ENCODE measurements at regions not wholly inside any gene's neighbourhood (a gene's known extent, or its start where the extent isn't known, plus 50 kb on each side); places are given as distances from the start of the nearest gene placed in this dataset.

DNA sequence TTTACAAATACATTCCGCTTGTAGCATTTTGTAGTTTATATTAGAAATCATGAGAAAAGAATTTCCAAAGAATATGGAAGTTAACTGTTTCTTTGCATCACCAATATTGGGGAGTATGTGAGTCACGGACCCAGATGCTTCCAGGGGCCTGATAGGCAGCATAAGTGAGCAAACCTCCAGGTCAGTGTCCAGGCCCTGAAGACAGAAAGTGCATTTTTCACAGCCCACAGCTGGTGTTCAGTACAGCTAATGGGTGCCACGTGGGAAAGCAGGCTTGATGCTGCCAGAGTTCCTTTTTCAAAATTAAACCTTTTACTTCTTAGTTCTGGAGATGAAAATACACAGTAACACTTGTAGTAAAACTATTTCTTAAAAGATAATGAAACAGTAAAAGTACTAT is 454.4 kb upstream of the ACTBL2 start:
- no peaks in the 10 kb centered on the region for H3K27me3 ChIP-seq (ENCODE audit: control insufficient read depth in 4 of 4, insufficient read depth in 4 of 4, low read length in 3 of 4)
- H3K36me3 ChIP-seq (ENCODE audit: control insufficient read depth in 4 of 4, insufficient read depth in 3 of 4, low read depth in 1 of 4, low read length in 3 of 4): no peaks in the 10 kb centered on the region
- H3K4me3 ChIP-seq (ENCODE audit: low read depth in 1 of 3, low read length in 3 of 3): no peak overlapping the region
- H3K4me1 ChIP-seq (ENCODE audit: control insufficient read depth in 4 of 4, insufficient read depth in 4 of 4, low read length in 3 of 4): no peaks in the 10 kb centered on the region
- no peaks in the 10 kb centered on the region for H3K9me3 ChIP-seq (ENCODE audit: control insufficient read depth in 4 of 4, low read length in 3 of 4)
- no peak for DNase-seq (ENCODE audit: low spot score)
- 75% methylated on average over 3 of the region's 3 CpGs for WGBS
- H3K27ac ChIP-seq (ENCODE audit: low read depth in 1 of 2, low read length in 2 of 2): no peak overlapping the region
- TF ChIP-seq RAD21 (IDR thresholded peaks at IDR 0.05) (no peak), TAF1 (conservative IDR thresholded peaks at IDR 0.05) (no peak), RXRA (IDR thresholded peaks at IDR 0.05) (no peak), SP1 (IDR thresholded peaks at IDR 0.05) (no peak), HNF4G (IDR thresholded peaks at IDR 0.05) (no peak), FOXA2 (IDR thresholded peaks at IDR 0.05) (no peak), FOXA1 (IDR thresholded peaks at IDR 0.05) (no peak), JUND (IDR thresholded peaks at IDR 0.05) (no peak), HNF4A (conservative IDR thresholded peaks at IDR 0.05) (no peak)
- TF ChIP-seq, protein P1, sequence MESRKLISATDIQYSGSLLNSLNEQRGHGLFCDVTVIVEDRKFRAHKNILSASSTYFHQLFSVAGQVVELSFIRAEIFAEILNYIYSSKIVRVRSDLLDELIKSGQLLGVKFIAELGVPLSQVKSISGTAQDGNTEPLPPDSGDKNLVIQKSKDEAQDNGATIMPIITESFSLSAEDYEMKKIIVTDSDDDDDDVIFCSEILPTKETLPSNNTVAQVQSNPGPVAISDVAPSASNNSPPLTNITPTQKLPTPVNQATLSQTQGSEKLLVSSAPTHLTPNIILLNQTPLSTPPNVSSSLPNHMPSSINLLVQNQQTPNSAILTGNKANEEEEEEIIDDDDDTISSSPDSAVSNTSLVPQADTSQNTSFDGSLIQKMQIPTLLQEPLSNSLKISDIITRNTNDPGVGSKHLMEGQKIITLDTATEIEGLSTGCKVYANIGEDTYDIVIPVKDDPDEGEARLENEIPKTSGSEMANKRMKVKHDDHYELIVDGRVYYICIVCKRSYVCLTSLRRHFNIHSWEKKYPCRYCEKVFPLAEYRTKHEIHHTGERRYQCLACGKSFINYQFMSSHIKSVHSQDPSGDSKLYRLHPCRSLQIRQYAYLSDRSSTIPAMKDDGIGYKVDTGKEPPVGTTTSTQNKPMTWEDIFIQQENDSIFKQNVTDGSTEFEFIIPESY (IDR thresholded peaks at IDR 0.05): no peak
- TF ChIP-seq, protein P2, sequence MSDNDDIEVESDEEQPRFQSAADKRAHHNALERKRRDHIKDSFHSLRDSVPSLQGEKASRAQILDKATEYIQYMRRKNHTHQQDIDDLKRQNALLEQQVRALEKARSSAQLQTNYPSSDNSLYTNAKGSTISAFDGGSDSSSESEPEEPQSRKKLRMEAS (IDR thresholded peaks at IDR 0.05): no peak
- TF ChIP-seq, protein P3, sequence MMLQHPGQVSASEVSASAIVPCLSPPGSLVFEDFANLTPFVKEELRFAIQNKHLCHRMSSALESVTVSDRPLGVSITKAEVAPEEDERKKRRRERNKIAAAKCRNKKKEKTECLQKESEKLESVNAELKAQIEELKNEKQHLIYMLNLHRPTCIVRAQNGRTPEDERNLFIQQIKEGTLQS (IDR thresholded peaks at IDR 0.05): no peak
- TF ChIP-seq, protein P4, sequence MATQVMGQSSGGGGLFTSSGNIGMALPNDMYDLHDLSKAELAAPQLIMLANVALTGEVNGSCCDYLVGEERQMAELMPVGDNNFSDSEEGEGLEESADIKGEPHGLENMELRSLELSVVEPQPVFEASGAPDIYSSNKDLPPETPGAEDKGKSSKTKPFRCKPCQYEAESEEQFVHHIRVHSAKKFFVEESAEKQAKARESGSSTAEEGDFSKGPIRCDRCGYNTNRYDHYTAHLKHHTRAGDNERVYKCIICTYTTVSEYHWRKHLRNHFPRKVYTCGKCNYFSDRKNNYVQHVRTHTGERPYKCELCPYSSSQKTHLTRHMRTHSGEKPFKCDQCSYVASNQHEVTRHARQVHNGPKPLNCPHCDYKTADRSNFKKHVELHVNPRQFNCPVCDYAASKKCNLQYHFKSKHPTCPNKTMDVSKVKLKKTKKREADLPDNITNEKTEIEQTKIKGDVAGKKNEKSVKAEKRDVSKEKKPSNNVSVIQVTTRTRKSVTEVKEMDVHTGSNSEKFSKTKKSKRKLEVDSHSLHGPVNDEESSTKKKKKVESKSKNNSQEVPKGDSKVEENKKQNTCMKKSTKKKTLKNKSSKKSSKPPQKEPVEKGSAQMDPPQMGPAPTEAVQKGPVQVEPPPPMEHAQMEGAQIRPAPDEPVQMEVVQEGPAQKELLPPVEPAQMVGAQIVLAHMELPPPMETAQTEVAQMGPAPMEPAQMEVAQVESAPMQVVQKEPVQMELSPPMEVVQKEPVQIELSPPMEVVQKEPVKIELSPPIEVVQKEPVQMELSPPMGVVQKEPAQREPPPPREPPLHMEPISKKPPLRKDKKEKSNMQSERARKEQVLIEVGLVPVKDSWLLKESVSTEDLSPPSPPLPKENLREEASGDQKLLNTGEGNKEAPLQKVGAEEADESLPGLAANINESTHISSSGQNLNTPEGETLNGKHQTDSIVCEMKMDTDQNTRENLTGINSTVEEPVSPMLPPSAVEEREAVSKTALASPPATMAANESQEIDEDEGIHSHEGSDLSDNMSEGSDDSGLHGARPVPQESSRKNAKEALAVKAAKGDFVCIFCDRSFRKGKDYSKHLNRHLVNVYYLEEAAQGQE (IDR thresholded peaks at IDR 0.05): no peak
- H3K9ac ChIP-seq (ENCODE audit: low read depth in 1 of 2, low read length in 2 of 2): no peak overlapping the region

DNA sequence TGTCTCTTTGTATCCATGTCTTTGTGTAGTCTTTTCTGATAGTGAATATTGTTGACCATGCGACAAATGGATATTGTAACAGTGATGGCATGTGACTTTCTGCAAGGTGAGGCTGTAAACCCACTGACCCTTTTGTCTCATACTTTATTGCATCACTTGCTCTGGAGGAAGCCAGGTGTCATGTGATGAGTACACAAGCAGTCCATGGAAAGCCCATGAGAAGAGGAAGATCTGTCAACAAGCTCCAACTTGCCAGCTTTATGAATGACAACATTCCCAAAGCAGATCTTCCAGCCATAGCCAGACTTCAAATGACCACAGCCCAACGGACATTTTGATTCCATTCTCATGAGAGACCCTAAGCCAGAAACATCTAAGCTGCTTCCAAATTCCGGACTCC is 450.1 kb upstream of the ACTBL2 start:
- no peak overlapping the region for H3K4me3 ChIP-seq (ENCODE audit: low read depth in 1 of 3, low read length in 3 of 3)
- no peak for DNase-seq (ENCODE audit: low spot score)
- no peaks in the 10 kb centered on the region for H3K4me1 ChIP-seq (ENCODE audit: control insufficient read depth in 4 of 4, insufficient read depth in 4 of 4, low read length in 3 of 4)
- H3K9me3 ChIP-seq (ENCODE audit: control insufficient read depth in 4 of 4, low read length in 3 of 4): no peaks in the 10 kb centered on the region
- WGBS: 60% methylated on average over 3 of the region's 3 CpGs
- H3K27ac ChIP-seq (ENCODE audit: low read depth in 1 of 2, low read length in 2 of 2): no peak overlapping the region
- no peaks in the 10 kb centered on the region for H3K36me3 ChIP-seq (ENCODE audit: control insufficient read depth in 4 of 4, insufficient read depth in 3 of 4, low read depth in 1 of 4, low read length in 3 of 4)
- no peaks in the 10 kb centered on the region for H3K27me3 ChIP-seq (ENCODE audit: control insufficient read depth in 4 of 4, insufficient read depth in 4 of 4, low read length in 3 of 4)
- no peak overlapping the region for H3K9ac ChIP-seq (ENCODE audit: low read depth in 1 of 2, low read length in 2 of 2)
- TF ChIP-seq JUND (IDR thresholded peaks at IDR 0.05) (no peak), NR2F2 (IDR thresholded peaks at IDR 0.05) (no peak), RAD21 (IDR thresholded peaks at IDR 0.05) (no peak), YY1 (IDR thresholded peaks at IDR 0.05) (no peak), FOXA2 (IDR thresholded peaks at IDR 0.05) (no peak), HNF4A (conservative IDR thresholded peaks at IDR 0.05) (no peak)
- TF ChIP-seq, protein P3 (IDR thresholded peaks at IDR 0.05): no peak

All from liver (tissue), 7 donors.